K562 (cell line): ENCODE measurements at regions not wholly inside any gene's neighbourhood (a gene's known extent, or its start where the extent isn't known, plus 50 kb on each side); places are given as distances from the start of the nearest gene placed in this dataset.

ENCODE experiments used
- ATAC-seq: fragments of 200-7000 bp; cut with Tn5 transposase; 3 replicates; pipeline ENCODE4 v1.9.1; 2020; ENCODE audit warnings: moderate library complexity
- BruUV-seq: library from RNA; stranded (reverse); fragments of 400-500 nt; replicated peaks from 2 replicates; lab custom pipeline; 2021; lab: Mats Ljungman, UMichigan
- CTCF ChIA-PET: fragments of 300-600 bp; formaldehyde crosslinking; extraction: SDS; loops from one replicate; lab custom pipeline; 2021; ENCODE audit warnings: low intra/inter-chr PET ratio; lab: Yijun Ruan, JAX
- POLR2A ChIA-PET: fragments of 300-600, 350-650 bp; sonication (Branson Sonifier 250); formaldehyde crosslinking; extraction: SDS; loops from one replicate; lab custom pipeline; 2021; ENCODE audit warnings: antibody characterized with exemption, inconsistent platforms; lab: Yijun Ruan, JAX
- DNase-seq, 4 experiments: peaks; one replicate each; pipeline versions ENCODE4 v3.0.0 to v3.0.0-alpha.2; 2011 to 2018; ENCODE audit warnings: low spot score in 3 of 4, mixed read lengths in 3 of 4; ENCODE audit errors: extremely low read depth in 1 of 4
- FAIRE-seq: peaks from 2 replicates; lab custom pipeline; 2011; peaks lifted over from hg19 to GRCh38; lab: Jason Lieb, UNC
- H2AFZ ChIP-seq: 2 replicates; pipeline ENCODE4 v1.6.0; 2011; ENCODE audit warnings: low read depth, low read length, control low read depth, inconsistent platforms
- H3K27ac ChIP-seq: fragments of 200-600 bp; 3 replicates; pipeline ENCODE4 v1.8.0; 2011; ENCODE audit warnings: low read depth, mild to moderate bottlenecking, control low read depth, inconsistent platforms, low read length, moderate library complexity, mixed read lengths; ENCODE audit errors: extremely low read depth
- H3K27me3 ChIP-seq, 2 experiments: fragments of 300-600 bp in 1 of 2; 2 replicates in 1 of 2; 3 replicates in 1 of 2; pipeline versions ENCODE4 v1.6.0 to v1.8.0; 2011; ENCODE audit warnings: inconsistent platforms in 2 of 2, low read length in 2 of 2, mild to moderate bottlenecking in 1 of 2, mixed read lengths in 1 of 2, moderate library complexity in 1 of 2; ENCODE audit not compliant: control insufficient read depth in 2 of 2, insufficient read depth in 2 of 2
- H3K36me3 ChIP-seq: fragments of 300-600 bp; 3 replicates; pipeline ENCODE4 v1.8.0; 2011; ENCODE audit warnings: mild to moderate bottlenecking, low read length, inconsistent platforms; ENCODE audit not compliant: control insufficient read depth, insufficient read depth
- H3K4me1 ChIP-seq, 2 experiments: fragments of 200-600 bp in 1 of 2; replicated peaks in 1 of 2; 2 replicates in 1 of 2; 3 replicates in 1 of 2; pipeline versions ENCODE4 v1.5.1 to v1.8.0; 2011; ENCODE audit warnings: inconsistent platforms in 2 of 2, low read length in 2 of 2, mild to moderate bottlenecking in 1 of 2, mixed read lengths in 1 of 2, moderate library complexity in 1 of 2; ENCODE audit not compliant: control insufficient read depth in 2 of 2, insufficient read depth in 2 of 2
- H3K4me2 ChIP-seq: 2 replicates; pipeline ENCODE4 v1.6.1; 2011; ENCODE audit warnings: low read length, control low read depth, inconsistent platforms, mixed read lengths; ENCODE audit not compliant: insufficient read depth
- H3K4me3 ChIP-seq: fragments of 200-600 bp; sonication (generic), shearing (Covaris generic); 2 replicates; pipeline ENCODE4 v1.5.1; 2016; ENCODE audit warnings: control low read depth, inconsistent platforms
- H3K79me2 ChIP-seq: fragments of 200-600 bp; 3 replicates; pipeline ENCODE4 v1.8.0; 2011; ENCODE audit warnings: low read length, inconsistent platforms; ENCODE audit not compliant: control insufficient read depth, insufficient read depth
- H3K9ac ChIP-seq, 2 experiments: 2 replicates each; pipeline versions ENCODE4 v1.6.0 to v1.6.1; 2011; ENCODE audit warnings: low read depth in 2 of 2, low read length in 2 of 2, control low read depth in 1 of 2, inconsistent platforms in 1 of 2, mild to moderate bottlenecking in 1 of 2, mixed read lengths in 1 of 2; ENCODE audit not compliant: insufficient read depth in 1 of 2
- H3K9me1 ChIP-seq: one replicate; pipeline ENCODE4 v1.6.0; 2011; ENCODE audit warnings: inconsistent platforms, mild to moderate bottlenecking, low read length, moderate library complexity; ENCODE audit not compliant: control insufficient read depth, insufficient read depth
- H3K9me3 ChIP-seq: replicated peaks from 2 replicates; pipeline ENCODE4 v1.5.1; 2011; ENCODE audit warnings: low read depth, low read length, inconsistent platforms; ENCODE audit not compliant: control insufficient read depth, insufficient read depth
- H4K20me1 ChIP-seq: replicated peaks from 2 replicates; pipeline ENCODE4 v1.6.1; 2011; ENCODE audit warnings: low read length, inconsistent platforms, mixed read lengths; ENCODE audit not compliant: control insufficient read depth, insufficient read depth
- ELF1 ChIP-seq: fragments of 200-800 bp; sonication (Bioruptor generic); IDR thresholded peaks from 2 replicates; pipeline ENCODE4 v1.6.1; 2016; ENCODE audit warnings: missing genetic modification characterization, missing compliant biosample characterization
- HMG20B ChIP-seq: fragments of 250-450 bp; sonication (Bioruptor Pico); IDR thresholded peaks from 2 replicates; pipeline ENCODE4 v1.5.0; 2021; ENCODE audit warnings: mild to moderate bottlenecking
- MCM5 ChIP-seq: fragments of 450-650 bp; IDR thresholded peaks from 2 replicates; pipeline ENCODE4 v1.6.1; 2016; ENCODE audit warnings: low read depth
- MYNN ChIP-seq, 2 experiments: sonication (generic); formaldehyde crosslinking in 1 of 2; IDR thresholded peaks; 2 replicates each; pipeline versions ENCODE4 v1.5.0 to v1.6.1; 2016 to 2020; ENCODE audit warnings: antibody characterized with exemption in 1 of 2, missing genetic modification reagents in 1 of 2
- POLR2B ChIP-seq: fragments of 450-650 bp; IDR thresholded peaks from 2 replicates; pipeline ENCODE4 v1.6.1; 2018; ENCODE audit warnings: low read depth; ENCODE audit not compliant: partially characterized antibody
- RNF2 ChIP-seq: sonication (generic); IDR thresholded peaks from 2 replicates; pipeline ENCODE4 v1.6.1; 2016
- SMAD3 ChIP-seq: fragments of 450-650 bp; formaldehyde crosslinking; conservative IDR thresholded peaks from 2 replicates; pipeline ENCODE4 v1.4.0; 2020; ENCODE audit warnings: mild to moderate bottlenecking
- SMARCA4 ChIP-seq: fragments of 450-650 bp; IDR thresholded peaks from 2 replicates; pipeline ENCODE4 v1.6.1; 2016
- XRCC4 ChIP-seq: IDR thresholded peaks from one replicate; pipeline ENCODE4 v1.6.1; 2011; ENCODE audit not compliant: insufficient read depth, insufficient read length; ENCODE audit errors: extremely low read depth
- ZNF263 ChIP-seq: sonication (generic); formaldehyde crosslinking; IDR thresholded peaks from 2 replicates; pipeline ENCODE4 v1.8.0; 2022; ENCODE audit warnings: mild to moderate bottlenecking, missing genetic modification reagents, borderline replicate concordance
- ZNF316 ChIP-seq: fragments of 450-650 bp; IDR thresholded peaks from 2 replicates; pipeline ENCODE4 v1.6.1; 2016
- WGBS: fragments of 100-300 bp; shearing (Covaris generic); methylation state at CpG from one replicate; pipeline ENCODE4 v1.1.6; 2016; ENCODE audit warnings: low coverage, mixed read lengths; ENCODE audit not compliant: insufficient coverage; ENCODE audit errors: missing lambda C conversion rate; 5-methylcytosine and 5-hydroxymethylcytosine counted together
- in situ Hi-C: fragments of 300-500 bp; cut with MboI; formaldehyde crosslinking; loops from 4 replicates; pipeline ENCODE4 v1.15.0; 2018; ENCODE audit warnings: inconsistent platforms, mixed read lengths
- intact Hi-C: fragments of 100-400 bp; cut with micrococcal nuclease; formaldehyde crosslinking; loops from 2 replicates; pipeline ENCODE4 v1.14.2; 2022
- TF ChIP-seq, protein P1 (sequence below): fragments of 450-650 bp; IDR thresholded peaks from 2 replicates; pipeline ENCODE4 v1.6.1; 2016; ENCODE audit warnings: antibody characterized with exemption
- TF ChIP-seq, protein P2 (sequence below): fragments of 250-450 bp; sonication (Bioruptor Pico); IDR thresholded peaks from 2 replicates; pipeline ENCODE4 v1.4.0; 2020; ENCODE audit warnings: mild to moderate bottlenecking
- TF ChIP-seq, protein P3 (sequence below): fragments of 450-650 bp; conservative IDR thresholded peaks from 2 replicates; pipeline ENCODE4 v1.6.1; 2016; ENCODE audit warnings: missing genetic modification characterization, low read depth, mild to moderate bottlenecking, control low read depth, missing compliant biosample characterization

DNA sequence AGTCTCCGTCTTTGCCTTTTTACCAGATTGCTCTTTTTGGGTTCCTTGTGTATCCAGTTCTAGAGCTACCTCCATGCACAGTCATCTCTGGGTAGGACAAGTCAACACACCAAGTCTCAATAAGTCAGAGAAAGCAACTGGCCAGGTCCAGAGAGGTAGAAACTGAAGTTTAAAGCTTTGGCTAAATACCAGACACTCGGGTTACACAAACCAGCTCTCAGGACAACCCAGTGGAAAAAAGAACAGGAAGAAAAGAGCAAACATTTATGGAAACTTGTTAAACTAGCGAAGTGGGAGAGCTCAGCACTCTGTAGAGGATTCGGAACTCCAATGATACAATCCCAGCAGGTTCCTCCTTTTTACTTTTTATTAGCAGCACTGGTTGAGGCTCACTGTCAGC, 291.0 kb upstream of the CPEB2 start (continued):
- TF ChIP-seq, protein P1, sequence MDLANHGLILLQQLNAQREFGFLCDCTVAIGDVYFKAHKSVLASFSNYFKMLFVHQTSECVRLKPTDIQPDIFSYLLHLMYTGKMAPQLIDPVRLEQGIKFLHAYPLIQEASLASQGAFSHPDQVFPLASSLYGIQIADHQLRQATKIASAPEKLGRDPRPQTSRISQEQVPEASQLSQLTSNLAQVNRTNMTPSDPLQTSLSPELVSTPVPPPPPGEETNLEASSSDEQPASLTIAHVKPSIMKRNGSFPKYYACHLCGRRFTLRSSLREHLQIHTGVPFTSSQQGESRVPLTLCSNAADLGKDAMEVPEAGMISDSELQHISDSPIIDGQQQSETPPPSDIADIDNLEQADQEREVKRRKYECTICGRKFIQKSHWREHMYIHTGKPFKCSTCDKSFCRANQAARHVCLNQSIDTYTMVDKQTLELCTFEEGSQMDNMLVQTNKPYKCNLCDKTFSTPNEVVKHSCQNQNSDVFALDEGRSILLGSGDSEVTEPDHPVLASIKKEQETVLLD, result no peak
- no peak for TF ChIP-seq HMG20B (CRISPR knock-in tag)

DNA sequence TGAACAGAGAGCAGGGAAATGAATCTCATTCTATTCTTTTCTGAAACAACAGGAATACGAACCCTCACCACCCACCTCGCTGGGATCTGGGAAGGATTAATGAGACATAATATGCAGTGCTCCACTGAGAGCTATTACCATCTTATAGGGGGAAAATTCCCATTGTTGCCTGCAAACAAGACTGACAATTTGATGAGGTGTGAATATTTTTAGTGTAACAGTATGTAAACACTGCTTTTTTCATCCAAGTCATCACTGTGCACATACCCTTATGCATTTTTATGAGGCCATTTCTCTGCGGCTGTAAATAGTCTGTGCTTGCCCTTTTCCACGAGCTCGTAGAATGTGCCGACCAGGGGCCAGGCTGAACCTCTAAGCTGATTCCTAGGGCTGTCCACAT, 285.6 kb upstream of the CPEB2 start:
- Histone ChIP-seq H3K27me3 (no peaks in the 10 kb centered on the region), H3K9ac (no peak overlapping the region), H3K4me2 (no peak overlapping the region), H2AFZ (no peak overlapping the region)
- 0% methylated on average over 6 of the region's 6 CpGs for WGBS
- TF ChIP-seq MCM5 (no peak), ELF1 (tag) (no peak), ZNF263 (CRISPR knock-in tag) (no peak), RNF2 (no peak), MYNN (IDR thresholded peaks at IDR 0.05) (no peak), MYNN (CRISPR knock-in tag; IDR thresholded peaks at IDR 0.05) (no peak), SMARCA4 (no peak), POLR2B (no peak), XRCC4 (no peak), SMAD3 (no peak), ZNF316 (no peak)
- TF ChIP-seq, protein P2, sequence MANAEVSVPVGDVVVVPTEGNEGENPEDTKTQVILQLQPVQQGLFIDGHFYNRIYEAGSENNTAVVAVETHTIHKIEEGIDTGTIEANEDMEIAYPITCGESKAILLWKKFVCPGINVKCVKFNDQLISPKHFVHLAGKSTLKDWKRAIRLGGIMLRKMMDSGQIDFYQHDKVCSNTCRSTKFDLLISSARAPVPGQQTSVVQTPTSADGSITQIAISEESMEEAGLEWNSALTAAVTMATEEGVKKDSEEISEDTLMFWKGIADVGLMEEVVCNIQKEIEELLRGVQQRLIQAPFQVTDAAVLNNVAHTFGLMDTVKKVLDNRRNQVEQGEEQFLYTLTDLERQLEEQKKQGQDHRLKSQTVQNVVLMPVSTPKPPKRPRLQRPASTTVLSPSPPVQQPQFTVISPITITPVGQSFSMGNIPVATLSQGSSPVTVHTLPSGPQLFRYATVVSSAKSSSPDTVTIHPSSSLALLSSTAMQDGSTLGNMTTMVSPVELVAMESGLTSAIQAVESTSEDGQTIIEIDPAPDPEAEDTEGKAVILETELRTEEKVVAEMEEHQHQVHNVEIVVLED (CRISPR knock-in tag), result no peak
- TF ChIP-seq, protein P3, sequence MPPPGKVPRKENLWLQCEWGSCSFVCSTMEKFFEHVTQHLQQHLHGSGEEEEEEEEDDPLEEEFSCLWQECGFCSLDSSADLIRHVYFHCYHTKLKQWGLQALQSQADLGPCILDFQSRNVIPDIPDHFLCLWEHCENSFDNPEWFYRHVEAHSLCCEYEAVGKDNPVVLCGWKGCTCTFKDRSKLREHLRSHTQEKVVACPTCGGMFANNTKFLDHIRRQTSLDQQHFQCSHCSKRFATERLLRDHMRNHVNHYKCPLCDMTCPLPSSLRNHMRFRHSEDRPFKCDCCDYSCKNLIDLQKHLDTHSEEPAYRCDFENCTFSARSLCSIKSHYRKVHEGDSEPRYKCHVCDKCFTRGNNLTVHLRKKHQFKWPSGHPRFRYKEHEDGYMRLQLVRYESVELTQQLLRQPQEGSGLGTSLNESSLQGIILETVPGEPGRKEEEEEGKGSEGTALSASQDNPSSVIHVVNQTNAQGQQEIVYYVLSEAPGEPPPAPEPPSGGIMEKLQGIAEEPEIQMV (tag), result no peak
- TF ChIP-seq, all 486 proteins: peak for 0
- in situ Hi-C loops, result no loop called here
- FAIRE-seq, result no peak
- ATAC-seq, result no peak
- intact Hi-C loops, result no loop called here
- H4K20me1 ChIP-seq, result no peaks in the 10 kb centered on the region
- H3K9me3 ChIP-seq, result no peaks in the 10 kb centered on the region
- ChIA-PET CTCF (no interaction called here), POLR2A (no interaction called here)
- no peaks in the 10 kb centered on the region for H3K9me1 ChIP-seq
- H3K36me3 ChIP-seq, result no peaks in the 10 kb centered on the region
- no TSS peak for BruUV-seq
- DNase-seq, result no peak
- H3K4me1 ChIP-seq, result no peaks in the 10 kb centered on the region
- H3K4me3 ChIP-seq, result no peak overlapping the region
- no peak overlapping the region for H3K27ac ChIP-seq
- H3K79me2 ChIP-seq, result no peaks in the 10 kb centered on the region
